ENCODE measurements at regions not wholly inside any gene's neighbourhood (a gene's known extent, or its start where the extent isn't known, plus 50 kb on each side); places are given as distances from the start of the nearest gene placed in this dataset.

DNA sequence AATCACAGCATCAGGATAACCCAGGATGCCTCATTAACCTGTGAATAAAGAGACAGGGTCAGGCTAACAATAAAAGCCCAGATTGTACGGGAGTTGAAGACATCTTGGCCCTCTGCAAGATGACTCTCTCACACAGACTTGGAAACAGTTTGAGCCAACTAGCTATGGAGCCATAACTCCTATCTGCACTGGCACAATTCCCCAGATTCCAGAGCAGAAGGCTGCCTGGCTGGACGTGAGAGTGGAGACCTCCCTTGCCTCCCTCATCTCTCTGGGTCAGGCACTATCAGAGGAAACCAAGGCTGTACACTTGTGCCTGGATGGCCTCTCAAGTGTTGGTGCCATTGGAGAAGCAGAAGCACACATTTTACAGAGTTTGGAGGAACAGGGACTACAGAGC is 312.6 kb downstream of the THBS2 start:
- H3K36me3 Mint-ChIP-seq, result no peaks in the 10 kb centered on the region
- H3K27ac Mint-ChIP-seq, result no peak overlapping the region
- H3K4me1 Mint-ChIP-seq, result no peaks in the 10 kb centered on the region
- H3K4me3 Mint-ChIP-seq, result no peak overlapping the region
- TF ChIP-seq, protein P1, sequence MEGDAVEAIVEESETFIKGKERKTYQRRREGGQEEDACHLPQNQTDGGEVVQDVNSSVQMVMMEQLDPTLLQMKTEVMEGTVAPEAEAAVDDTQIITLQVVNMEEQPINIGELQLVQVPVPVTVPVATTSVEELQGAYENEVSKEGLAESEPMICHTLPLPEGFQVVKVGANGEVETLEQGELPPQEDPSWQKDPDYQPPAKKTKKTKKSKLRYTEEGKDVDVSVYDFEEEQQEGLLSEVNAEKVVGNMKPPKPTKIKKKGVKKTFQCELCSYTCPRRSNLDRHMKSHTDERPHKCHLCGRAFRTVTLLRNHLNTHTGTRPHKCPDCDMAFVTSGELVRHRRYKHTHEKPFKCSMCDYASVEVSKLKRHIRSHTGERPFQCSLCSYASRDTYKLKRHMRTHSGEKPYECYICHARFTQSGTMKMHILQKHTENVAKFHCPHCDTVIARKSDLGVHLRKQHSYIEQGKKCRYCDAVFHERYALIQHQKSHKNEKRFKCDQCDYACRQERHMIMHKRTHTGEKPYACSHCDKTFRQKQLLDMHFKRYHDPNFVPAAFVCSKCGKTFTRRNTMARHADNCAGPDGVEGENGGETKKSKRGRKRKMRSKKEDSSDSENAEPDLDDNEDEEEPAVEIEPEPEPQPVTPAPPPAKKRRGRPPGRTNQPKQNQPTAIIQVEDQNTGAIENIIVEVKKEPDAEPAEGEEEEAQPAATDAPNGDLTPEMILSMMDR (IDR thresholded peaks at IDR 0.05; ENCODE audit: unreplicated experiment), result no peak
- peaks cover 28% of the 10 kb centered on the region for H3K27me3 Mint-ChIP-seq (ENCODE audit: low read depth)
- no peak for DNase-seq (ENCODE audit: low spot score in 2 of 2, unreplicated experiment in 2 of 2)
- H3K9me3 Mint-ChIP-seq, result no peaks in the 10 kb centered on the region

DNA sequence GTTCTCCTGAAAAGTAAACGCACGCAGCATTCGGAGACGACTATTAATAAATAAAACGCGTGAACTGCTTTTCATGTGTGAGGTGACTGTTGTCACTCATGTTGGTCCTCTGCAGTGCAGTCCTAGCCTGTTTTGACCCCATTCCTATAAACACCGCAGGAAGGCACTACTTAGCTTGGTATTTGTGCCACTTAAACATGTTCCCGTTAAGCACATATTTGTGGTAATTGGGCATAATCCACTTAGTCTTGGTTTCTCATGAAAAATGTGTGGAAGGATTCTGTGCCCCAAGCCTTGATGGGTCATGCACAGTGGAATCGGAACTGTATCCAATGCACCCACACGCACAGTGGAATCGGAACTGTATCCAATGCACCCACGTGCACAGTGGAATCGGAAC is 313.9 kb downstream of the THBS2 start:
- H3K4me1 Mint-ChIP-seq, result no peaks in the 10 kb centered on the region
- no peaks in the 10 kb centered on the region for H3K36me3 Mint-ChIP-seq
- no peak for DNase-seq (ENCODE audit: low spot score in 2 of 2, unreplicated experiment in 2 of 2)
- no peaks in the 10 kb centered on the region for H3K9me3 Mint-ChIP-seq
- H3K27ac Mint-ChIP-seq, result no peak overlapping the region
- H3K4me3 Mint-ChIP-seq, result no peak overlapping the region
- H3K27me3 Mint-ChIP-seq (ENCODE audit: low read depth), result peaks cover 22% of the 10 kb centered on the region
- TF ChIP-seq, protein P1 (IDR thresholded peaks at IDR 0.05; ENCODE audit: unreplicated experiment), result no peak

DNA sequence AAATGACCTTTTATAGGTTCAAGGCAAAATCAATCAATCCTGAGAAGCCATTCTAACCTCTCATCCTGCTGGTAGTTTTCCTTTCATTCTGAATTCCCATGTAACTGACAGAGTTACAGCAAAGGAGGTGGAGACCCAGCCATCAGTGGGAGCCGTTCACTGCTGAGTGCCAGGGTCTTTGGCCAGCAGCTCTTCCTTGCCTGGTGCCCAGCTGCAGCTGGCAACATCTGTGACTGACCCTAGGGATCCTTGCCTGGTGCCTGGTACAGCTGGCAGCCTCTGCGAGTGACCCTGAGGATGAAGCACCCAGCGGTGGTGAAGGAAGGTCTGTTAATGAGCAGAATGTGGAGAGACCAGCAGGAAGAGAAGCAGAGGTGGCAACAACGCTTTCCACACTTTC is 314.6 kb downstream of the THBS2 start:
- Mint-ChIP-seq H3K4me3 (no peak overlapping the region), H3K27me3 (ENCODE audit: low read depth) (peaks cover 19% of the 10 kb centered on the region), H3K9me3 (no peaks in the 10 kb centered on the region), H3K4me1 (no peaks in the 10 kb centered on the region), H3K27ac (no peak overlapping the region), H3K36me3 (no peaks in the 10 kb centered on the region)
- TF ChIP-seq, protein P1 (IDR thresholded peaks at IDR 0.05; ENCODE audit: unreplicated experiment), result no peak
- DNase-seq (ENCODE audit: low spot score in 2 of 2, unreplicated experiment in 2 of 2), result no peak

DNA sequence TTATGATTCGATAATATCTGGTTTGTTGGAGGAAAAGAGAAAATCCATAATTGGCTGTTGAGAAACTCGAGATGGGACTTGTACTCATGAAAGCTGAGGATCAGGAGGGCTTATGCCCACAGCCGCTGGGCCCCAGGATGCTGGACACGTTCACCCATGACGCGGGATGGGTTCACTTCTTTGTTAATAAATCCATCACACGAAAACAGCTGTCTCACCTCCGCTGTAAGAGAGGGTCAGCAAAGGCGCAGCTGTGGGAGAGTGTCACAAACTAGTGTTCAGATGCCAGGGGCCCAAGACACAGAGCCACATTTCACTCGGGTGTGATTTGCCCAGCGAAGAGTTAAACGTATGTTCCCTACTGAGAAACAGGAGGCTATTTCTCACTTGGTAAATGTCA is 315.1 kb downstream of the THBS2 start:
- DNase-seq (ENCODE audit: low spot score in 2 of 2, unreplicated experiment in 2 of 2), result no peak
- Mint-ChIP-seq H3K4me1 (no peaks in the 10 kb centered on the region), H3K27ac (no peak overlapping the region), H3K9me3 (peaks cover under 1% of the 10 kb centered on the region), H3K36me3 (no peaks in the 10 kb centered on the region), H3K27me3 (ENCODE audit: low read depth) (peaks cover 19% of the 10 kb centered on the region), H3K4me3 (no peak overlapping the region)
- TF ChIP-seq, protein P1 (IDR thresholded peaks at IDR 0.05; ENCODE audit: unreplicated experiment), result no peak

DNA sequence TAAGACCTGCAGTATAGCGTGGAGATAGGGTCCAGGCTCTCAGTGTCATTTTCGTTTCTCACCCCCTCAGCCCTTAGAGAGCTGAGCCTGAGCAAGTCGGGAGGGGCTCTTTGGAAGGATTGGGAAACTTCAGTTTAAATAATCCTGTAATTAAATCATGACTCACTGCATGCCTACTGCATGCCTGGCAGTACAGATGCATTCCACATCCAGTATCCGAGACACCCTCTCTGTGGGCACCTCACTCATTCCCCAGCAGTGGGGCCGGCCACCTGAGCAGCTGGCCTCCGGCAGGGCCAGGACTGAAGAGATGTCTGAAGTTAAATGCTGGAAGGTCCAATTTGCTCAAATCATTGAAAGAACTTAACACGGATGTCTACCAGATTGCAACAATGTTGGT is 316.6 kb downstream of the THBS2 start:
- Mint-ChIP-seq H3K4me1 (no peaks in the 10 kb centered on the region), H3K4me3 (no peak overlapping the region), H3K27me3 (ENCODE audit: low read depth) (peaks cover 16% of the 10 kb centered on the region), H3K36me3 (peaks cover 2% of the 10 kb centered on the region), H3K9me3 (peaks cover 6% of the 10 kb centered on the region), H3K27ac (no peak overlapping the region)
- no peak for DNase-seq (ENCODE audit: low spot score in 2 of 2, unreplicated experiment in 2 of 2)
- TF ChIP-seq, protein P1 (IDR thresholded peaks at IDR 0.05; ENCODE audit: unreplicated experiment), result no peak

DNA sequence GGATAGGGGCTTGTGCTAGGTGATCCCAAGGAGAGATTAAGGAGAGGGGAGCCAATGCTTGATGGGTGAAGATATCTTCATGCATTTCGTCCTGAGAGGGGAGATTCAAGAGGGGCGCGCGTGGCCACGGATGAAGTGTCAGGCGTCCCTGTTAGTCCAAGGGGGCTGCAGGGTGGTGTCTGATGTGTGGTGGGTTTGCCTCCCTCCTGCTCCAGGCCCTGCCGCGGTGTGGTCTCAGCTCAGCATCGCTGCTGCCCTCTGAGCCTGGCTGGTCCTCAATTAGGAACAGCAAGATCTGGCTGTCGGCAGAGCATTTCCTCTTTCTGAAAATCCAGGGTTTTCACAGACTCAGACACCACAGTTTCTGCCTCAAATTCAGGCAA is 318.0 kb downstream of the THBS2 start:
- Mint-ChIP-seq H3K27me3 (ENCODE audit: low read depth) (peaks cover 13% of the 10 kb centered on the region), H3K36me3 (peaks cover 2% of the 10 kb centered on the region), H3K9me3 (peaks cover 9% of the 10 kb centered on the region), H3K4me1 (no peaks in the 10 kb centered on the region), H3K27ac (no peak overlapping the region), H3K4me3 (no peak overlapping the region)
- TF ChIP-seq, protein P1 (IDR thresholded peaks at IDR 0.05; ENCODE audit: unreplicated experiment), result no peak
- DNase-seq (ENCODE audit: low spot score in 2 of 2, unreplicated experiment in 2 of 2), result no peak
